ENCODE measurements at regions not wholly inside any gene's neighbourhood (a gene's known extent, or its start where the extent isn't known, plus 50 kb on each side); places are given as distances from the start of the nearest gene placed in this dataset.
"Not testable (repeated sequence)": the region's sequence is repeated elsewhere in the genome, so short reads cannot be mapped to it uniquely, and the experiment has no call there.

- H3K27me3 ChIP-seq (ENCODE audit: control insufficient read depth, insufficient read depth, low read length) = no peaks in the 10 kb centered on the region
- DNase-seq (ENCODE audit: low read depth, low spot score) = no peak
- no peaks in the 10 kb centered on the region for H3K36me3 ChIP-seq (ENCODE audit: control insufficient read depth, insufficient read depth, low read length)
- no peak overlapping the region for H3K27ac ChIP-seq (ENCODE audit: low read length)
- no peaks in the 10 kb centered on the region for H3K9me3 ChIP-seq (ENCODE audit: control insufficient read depth, insufficient read depth, low read length)
- no peak overlapping the region for H3K4me3 ChIP-seq (ENCODE audit: low read length)
- no peaks in the 10 kb centered on the region for H3K4me1 ChIP-seq (ENCODE audit: control insufficient read depth, insufficient read depth, low read length)
- WGBS (ENCODE audit: insufficient coverage, insufficient read length) = no CpG with 5 or more reads among the region's 3 CpGs
Measured at GRCh38 chr10:20593649-20594048, 303.5 kb downstream of the NEBL start.

GRCh38 chr10:20582041-20582440, 315.1 kb downstream of the NEBL start:
- Histone ChIP-seq H3K27me3 (ENCODE audit: control insufficient read depth, insufficient read depth, low read length) (no peaks in the 10 kb centered on the region), H3K27ac (ENCODE audit: low read length) (no peak overlapping the region), H3K4me1 (ENCODE audit: control insufficient read depth, insufficient read depth, low read length) (no peaks in the 10 kb centered on the region), H3K36me3 (ENCODE audit: control insufficient read depth, insufficient read depth, low read length) (no peaks in the 10 kb centered on the region), H3K9me3 (ENCODE audit: control insufficient read depth, insufficient read depth, low read length) (no peaks in the 10 kb centered on the region), H3K4me3 (ENCODE audit: low read length) (no peak overlapping the region)
- DNase-seq (ENCODE audit: low read depth, low spot score) = no peak
- WGBS (ENCODE audit: insufficient coverage, insufficient read length) = no CpG with 5 or more reads among the region's 1 CpG

DNA sequence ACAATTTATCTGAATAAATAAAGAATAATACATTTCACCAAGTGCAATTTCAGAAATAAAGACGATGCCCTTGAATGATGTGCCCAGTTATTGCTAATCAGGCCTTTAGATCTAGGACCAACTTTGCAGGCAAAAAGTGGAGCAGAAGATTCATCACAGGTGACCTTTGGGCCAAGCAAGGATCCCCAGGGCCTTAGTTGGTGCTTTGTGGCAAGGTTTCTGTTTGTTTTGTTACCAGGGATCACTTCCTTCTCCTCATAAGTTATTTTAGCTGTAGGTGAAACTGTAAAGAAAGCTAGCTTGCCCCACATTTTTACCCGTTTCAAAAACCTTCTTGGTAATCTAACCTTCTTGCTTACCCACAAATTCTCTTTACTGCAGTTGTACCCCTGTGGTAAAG, 323.2 kb downstream of the NEBL start:
- no peak for DNase-seq (ENCODE audit: low read depth, low spot score)
- WGBS (ENCODE audit: insufficient coverage, insufficient read length) = no CpG with 5 or more reads among the region's 2 CpGs
- H3K36me3 ChIP-seq (ENCODE audit: control insufficient read depth, insufficient read depth, low read length) = no peaks in the 10 kb centered on the region
- H3K27me3 ChIP-seq (ENCODE audit: control insufficient read depth, insufficient read depth, low read length) = no peaks in the 10 kb centered on the region
- H3K27ac ChIP-seq (ENCODE audit: low read length) = no peak overlapping the region
- H3K9me3 ChIP-seq (ENCODE audit: control insufficient read depth, insufficient read depth, low read length) = no peaks in the 10 kb centered on the region
- no peaks in the 10 kb centered on the region for H3K4me1 ChIP-seq (ENCODE audit: control insufficient read depth, insufficient read depth, low read length)
- no peak overlapping the region for H3K4me3 ChIP-seq (ENCODE audit: low read length)

DNA sequence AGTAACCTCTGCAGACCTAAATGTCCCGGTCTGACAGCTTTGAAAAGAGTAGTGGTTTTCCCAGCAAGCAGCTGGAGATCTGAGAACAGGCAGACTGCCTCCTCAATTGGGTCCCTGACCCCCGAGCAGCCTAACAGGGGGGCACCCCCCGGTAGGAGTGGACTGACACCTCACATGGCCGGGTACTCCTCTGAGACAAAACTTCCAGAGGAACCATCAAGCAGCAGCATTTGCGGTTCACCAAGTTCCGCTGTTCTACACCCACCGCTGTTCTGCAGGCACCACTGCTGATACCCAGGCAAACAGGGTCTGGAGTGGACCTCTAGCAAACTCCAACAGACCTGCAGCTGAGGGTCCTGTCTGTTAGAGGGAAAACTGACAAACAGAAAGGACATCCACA, 341.1 kb downstream of the NEBL start:
- WGBS (ENCODE audit: insufficient coverage, insufficient read length) = no CpG with 5 or more reads among the region's 7 CpGs
- not testable (repeated sequence) for H3K4me1 ChIP-seq (ENCODE audit: control insufficient read depth, insufficient read depth, low read length); DNase-seq (ENCODE audit: low read depth, low spot score); H3K27me3 ChIP-seq (ENCODE audit: control insufficient read depth, insufficient read depth, low read length); H3K9me3 ChIP-seq (ENCODE audit: control insufficient read depth, insufficient read depth, low read length); H3K36me3 ChIP-seq (ENCODE audit: control insufficient read depth, insufficient read depth, low read length); H3K27ac ChIP-seq (ENCODE audit: low read length); H3K4me3 ChIP-seq (ENCODE audit: low read length)

DNA sequence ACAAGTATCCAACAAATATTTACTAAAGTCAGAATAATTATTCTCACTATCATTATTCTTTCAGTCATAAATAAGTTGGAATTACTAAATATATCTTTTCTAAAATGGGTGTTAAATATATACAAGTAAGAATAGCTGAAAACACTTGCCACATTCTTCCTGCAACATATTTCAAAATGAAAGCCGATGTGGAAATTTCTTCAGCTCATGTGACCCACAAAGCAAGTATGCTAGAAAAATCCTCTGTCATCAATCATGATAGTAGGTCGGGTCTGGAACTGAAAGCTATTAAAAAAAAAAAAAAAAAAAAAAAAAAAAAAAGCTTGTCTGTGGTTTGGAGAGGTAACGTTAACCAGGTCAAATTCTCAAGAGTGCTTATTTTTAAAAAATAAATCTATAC, 344.7 kb downstream of the NEBL start:
- H3K27me3 ChIP-seq (ENCODE audit: control insufficient read depth, insufficient read depth, low read length) = no peaks in the 10 kb centered on the region
- H3K4me1 ChIP-seq (ENCODE audit: control insufficient read depth, insufficient read depth, low read length) = no peaks in the 10 kb centered on the region
- H3K36me3 ChIP-seq (ENCODE audit: control insufficient read depth, insufficient read depth, low read length) = no peaks in the 10 kb centered on the region
- no peak overlapping the region for H3K4me3 ChIP-seq (ENCODE audit: low read length)
- H3K9me3 ChIP-seq (ENCODE audit: control insufficient read depth, insufficient read depth, low read length) = no peaks in the 10 kb centered on the region
- WGBS (ENCODE audit: insufficient coverage, insufficient read length) = no CpG with 5 or more reads among the region's 3 CpGs
- DNase-seq (ENCODE audit: low read depth, low spot score) = no peak
- H3K27ac ChIP-seq (ENCODE audit: low read length) = no peak overlapping the region

DNA sequence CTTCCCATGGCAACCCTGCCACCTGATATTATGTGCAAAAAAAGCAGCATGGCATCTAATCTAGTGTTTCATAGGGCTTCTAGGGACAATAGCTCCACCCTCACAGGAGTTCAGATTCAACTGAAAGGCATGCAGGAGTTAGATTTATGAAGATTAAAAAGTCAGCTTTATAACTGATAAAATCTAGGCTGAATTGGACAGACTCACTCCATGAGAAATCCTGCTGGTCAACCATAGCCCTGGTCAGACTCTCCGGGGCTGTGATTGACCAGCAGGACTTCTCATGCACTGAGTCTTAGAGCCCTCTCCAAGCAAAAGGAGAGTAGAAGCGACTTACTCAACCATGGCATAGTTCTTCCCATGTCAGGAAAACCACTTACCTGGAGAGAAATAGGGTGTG, 345.4 kb downstream of the NEBL start:
- DNase-seq (ENCODE audit: low read depth, low spot score) = no peak
- no peaks in the 10 kb centered on the region for H3K9me3 ChIP-seq (ENCODE audit: control insufficient read depth, insufficient read depth, low read length)
- H3K27ac ChIP-seq (ENCODE audit: low read length) = no peak overlapping the region
- H3K4me1 ChIP-seq (ENCODE audit: control insufficient read depth, insufficient read depth, low read length) = no peaks in the 10 kb centered on the region
- no peaks in the 10 kb centered on the region for H3K27me3 ChIP-seq (ENCODE audit: control insufficient read depth, insufficient read depth, low read length)
- H3K4me3 ChIP-seq (ENCODE audit: low read length) = no peak overlapping the region
- no CpG with 5 or more reads among the region's 2 CpGs for WGBS (ENCODE audit: insufficient coverage, insufficient read length)
- no peaks in the 10 kb centered on the region for H3K36me3 ChIP-seq (ENCODE audit: control insufficient read depth, insufficient read depth, low read length)

- Histone ChIP-seq H3K9me3 (ENCODE audit: control insufficient read depth, insufficient read depth, low read length) (peaks cover 3% of the 10 kb centered on the region; the same call in 1 of the 2 replicates), H3K4me1 (ENCODE audit: control insufficient read depth, insufficient read depth, low read length) (0 out of 2 replicates have a peak, but pooled peaks cover under 1% of the 10 kb centered on the region), H3K36me3 (ENCODE audit: control insufficient read depth, insufficient read depth, low read length) (no peaks in the 10 kb centered on the region), H3K27me3 (ENCODE audit: control insufficient read depth, insufficient read depth, low read length) (no peaks in the 10 kb centered on the region), H3K27ac (ENCODE audit: low read length) (no peak overlapping the region), H3K4me3 (ENCODE audit: low read length) (no peak overlapping the region)
- no peak for DNase-seq (ENCODE audit: low read depth, low spot score)
- WGBS (ENCODE audit: insufficient coverage, insufficient read length) = no CpG with 5 or more reads among the region's 7 CpGs
Measured at GRCh38 chr10:20535897-20536881, 360.9 kb downstream of the NEBL start.

DNA sequence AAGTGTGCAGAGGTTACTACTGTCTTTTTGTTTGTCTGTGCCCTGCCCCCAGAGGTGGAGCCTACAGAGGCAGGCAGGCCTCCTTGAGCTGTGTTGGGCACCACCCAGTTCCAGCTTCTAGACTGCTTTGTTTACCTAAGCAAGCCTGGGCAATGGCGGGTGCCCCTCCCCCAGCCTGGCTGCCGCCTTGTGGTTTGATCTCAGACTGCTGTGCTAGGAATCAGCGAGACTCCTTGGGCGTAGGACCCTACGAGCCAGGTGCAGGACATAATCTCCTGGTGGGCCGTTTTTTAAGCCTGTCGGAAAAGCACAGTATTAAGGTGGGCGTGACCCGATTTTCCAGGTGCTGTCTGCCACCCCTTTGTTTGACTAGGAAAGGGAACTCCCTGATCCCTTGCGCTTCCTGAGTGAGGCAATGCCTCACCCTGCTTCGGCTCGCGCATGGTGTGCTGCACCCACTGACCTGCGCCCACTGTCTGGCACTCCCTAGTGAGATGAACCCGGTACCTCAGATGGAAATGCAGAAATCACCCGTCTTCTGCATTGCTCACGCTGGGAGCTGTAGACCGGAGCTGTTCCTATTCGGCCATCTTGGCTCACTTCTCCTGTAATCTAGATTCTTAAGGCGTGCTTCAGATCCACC, 365.7 kb downstream of the NEBL start:
- H3K27me3 ChIP-seq (ENCODE audit: control insufficient read depth, insufficient read depth, low read length); H3K27ac ChIP-seq (ENCODE audit: low read length); H3K9me3 ChIP-seq (ENCODE audit: control insufficient read depth, insufficient read depth, low read length); H3K36me3 ChIP-seq (ENCODE audit: control insufficient read depth, insufficient read depth, low read length); H3K4me1 ChIP-seq (ENCODE audit: control insufficient read depth, insufficient read depth, low read length); DNase-seq (ENCODE audit: low read depth, low spot score); H3K4me3 ChIP-seq (ENCODE audit: low read length): not testable (repeated sequence)
- WGBS (ENCODE audit: insufficient coverage, insufficient read length) = no CpG with 5 or more reads among the region's 20 CpGs

DNA sequence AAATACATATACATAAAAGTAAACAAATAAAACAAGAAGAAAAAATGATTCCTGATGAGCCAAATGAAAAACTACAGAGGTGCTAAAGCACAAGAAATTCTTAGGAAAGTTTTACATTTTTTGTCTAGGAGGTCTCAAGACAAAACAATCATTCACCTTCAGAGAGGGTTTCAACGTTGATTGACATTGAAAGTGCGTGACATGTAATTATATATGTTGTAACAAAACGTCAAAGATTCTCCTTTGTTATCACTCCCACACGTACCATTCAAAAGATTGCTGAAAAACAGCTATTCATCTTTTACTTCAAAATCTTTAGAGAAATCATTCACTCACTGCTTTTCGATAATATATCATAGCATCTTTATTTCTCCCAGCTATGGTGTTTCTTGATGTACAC, 375.9 kb downstream of the NEBL start:
- no peaks in the 10 kb centered on the region for H3K4me1 ChIP-seq (ENCODE audit: control insufficient read depth, insufficient read depth, low read length)
- H3K27ac ChIP-seq (ENCODE audit: low read length) = no peak overlapping the region
- H3K27me3 ChIP-seq (ENCODE audit: control insufficient read depth, insufficient read depth, low read length) = no peaks in the 10 kb centered on the region
- H3K36me3 ChIP-seq (ENCODE audit: control insufficient read depth, insufficient read depth, low read length) = no peaks in the 10 kb centered on the region
- no CpG with 5 or more reads among the region's 5 CpGs for WGBS (ENCODE audit: insufficient coverage, insufficient read length)
- no peak for DNase-seq (ENCODE audit: low read depth, low spot score)
- H3K4me3 ChIP-seq (ENCODE audit: low read length) = no peak overlapping the region
- no peaks in the 10 kb centered on the region for H3K9me3 ChIP-seq (ENCODE audit: control insufficient read depth, insufficient read depth, low read length)

DNA sequence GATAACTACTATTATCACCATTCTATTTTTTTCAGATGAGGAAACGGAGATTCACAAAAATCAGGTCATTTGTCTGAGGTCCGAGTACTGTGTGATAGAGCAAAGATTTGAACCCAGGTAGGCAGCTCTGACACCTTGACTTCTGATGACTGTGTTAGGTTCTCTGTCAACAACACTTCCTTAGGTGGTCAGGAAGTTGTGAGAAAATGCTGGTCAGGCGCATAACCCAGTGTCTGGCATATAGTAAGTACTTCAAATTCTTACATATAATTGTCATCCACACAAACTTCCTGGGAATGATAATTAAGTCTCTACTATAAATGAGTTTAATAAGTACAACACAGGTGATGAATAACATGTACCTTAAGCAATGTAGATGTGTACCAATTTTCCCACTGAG, 381.5 kb downstream of the NEBL start:
- no peak overlapping the region for H3K4me3 ChIP-seq (ENCODE audit: low read length)
- H3K27ac ChIP-seq (ENCODE audit: low read length) = no peak overlapping the region
- H3K4me1 ChIP-seq (ENCODE audit: control insufficient read depth, insufficient read depth, low read length) = no peaks in the 10 kb centered on the region
- H3K36me3 ChIP-seq (ENCODE audit: control insufficient read depth, insufficient read depth, low read length) = no peaks in the 10 kb centered on the region
- H3K9me3 ChIP-seq (ENCODE audit: control insufficient read depth, insufficient read depth, low read length) = no peaks in the 10 kb centered on the region
- no peak for DNase-seq (ENCODE audit: low read depth, low spot score)
- no peaks in the 10 kb centered on the region for H3K27me3 ChIP-seq (ENCODE audit: control insufficient read depth, insufficient read depth, low read length)
- no CpG with 5 or more reads among the region's 3 CpGs for WGBS (ENCODE audit: insufficient coverage, insufficient read length)
